ENCODE measurements at regions not wholly inside any gene's neighbourhood (a gene's known extent, or its start where the extent isn't known, plus 50 kb on each side); places are given as distances from the start of the nearest gene placed in this dataset.
"Not testable (repeated sequence)": the region's sequence is repeated elsewhere in the genome, so short reads cannot be mapped to it uniquely, and the experiment has no call there.

DNA sequence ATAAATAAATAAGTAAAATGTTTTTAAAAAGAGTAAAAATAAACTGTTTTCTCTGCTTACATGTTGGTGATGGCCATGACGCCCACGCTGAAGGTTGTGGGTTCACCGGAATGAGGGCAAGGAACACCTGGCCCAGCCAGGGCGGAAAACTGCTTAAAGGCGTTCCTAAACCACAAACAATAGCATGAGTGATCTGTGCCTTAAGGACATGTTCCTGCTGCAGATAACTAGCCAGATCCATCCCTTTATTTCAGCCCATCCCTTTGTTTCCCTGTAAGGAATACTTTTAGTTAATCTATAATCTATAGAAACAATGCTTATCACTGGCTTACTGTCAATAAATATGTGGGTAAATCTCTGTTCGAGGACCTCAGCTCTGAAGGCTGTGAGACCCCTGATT is 63.3 kb upstream of the CEP78 start:
- TF ChIP-seq, protein P1, sequence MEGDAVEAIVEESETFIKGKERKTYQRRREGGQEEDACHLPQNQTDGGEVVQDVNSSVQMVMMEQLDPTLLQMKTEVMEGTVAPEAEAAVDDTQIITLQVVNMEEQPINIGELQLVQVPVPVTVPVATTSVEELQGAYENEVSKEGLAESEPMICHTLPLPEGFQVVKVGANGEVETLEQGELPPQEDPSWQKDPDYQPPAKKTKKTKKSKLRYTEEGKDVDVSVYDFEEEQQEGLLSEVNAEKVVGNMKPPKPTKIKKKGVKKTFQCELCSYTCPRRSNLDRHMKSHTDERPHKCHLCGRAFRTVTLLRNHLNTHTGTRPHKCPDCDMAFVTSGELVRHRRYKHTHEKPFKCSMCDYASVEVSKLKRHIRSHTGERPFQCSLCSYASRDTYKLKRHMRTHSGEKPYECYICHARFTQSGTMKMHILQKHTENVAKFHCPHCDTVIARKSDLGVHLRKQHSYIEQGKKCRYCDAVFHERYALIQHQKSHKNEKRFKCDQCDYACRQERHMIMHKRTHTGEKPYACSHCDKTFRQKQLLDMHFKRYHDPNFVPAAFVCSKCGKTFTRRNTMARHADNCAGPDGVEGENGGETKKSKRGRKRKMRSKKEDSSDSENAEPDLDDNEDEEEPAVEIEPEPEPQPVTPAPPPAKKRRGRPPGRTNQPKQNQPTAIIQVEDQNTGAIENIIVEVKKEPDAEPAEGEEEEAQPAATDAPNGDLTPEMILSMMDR (IDR thresholded peaks at IDR 0.05; ENCODE audit: low read length), result not testable (repeated sequence)
- TF ChIP-seq EZH2 (optimal IDR thresholded peaks at IDR 0.05; ENCODE audit: low read depth, low read length); EZH2phosphoT487 (IDR thresholded peaks at IDR 0.05; ENCODE audit: low read length): not testable (repeated sequence)
